HG03354 (cell line): ENCODE measurements at regions not wholly inside any gene's neighbourhood (a gene's known extent, or its start where the extent isn't known, plus 50 kb on each side); places are given as distances from the start of the nearest gene placed in this dataset.

Source experiments
- ATAC-seq: cut with Tn5 transposase; IDR thresholded peaks from one replicate; pipeline ENCODE4 v1.9.1; 2021; ENCODE audit warnings: mild to moderate bottlenecking; ENCODE audit not compliant: unreplicated experiment, poor library complexity, severe bottlenecking

GRCh38 chr12:92272061-92272964, 126.7 kb upstream of the BTG1 start:
- ATAC-seq = no peak

GRCh38 chr12:92271341-92271740, 125.7 kb upstream of the BTG1 start:
- ATAC-seq = no peak

GRCh38 chr12:92270521-92270920, 124.9 kb upstream of the BTG1 start:
- no peak for ATAC-seq

- ATAC-seq = no peak
Observed at GRCh38 chr12:92268946-92269345, 123.3 kb upstream of the BTG1 start.

GRCh38 chr12:92261692-92262091, 116.0 kb upstream of the BTG1 start:
- no peak for ATAC-seq

- no peak for ATAC-seq
Observed at GRCh38 chr12:92261071-92261470, 115.4 kb upstream of the BTG1 start.

- ATAC-seq = no peak
Observed at GRCh38 chr12:92259696-92260251, 114.1 kb upstream of the BTG1 start.

- no peak for ATAC-seq
Observed at GRCh38 chr12:92259291-92259690, 113.6 kb upstream of the BTG1 start.

- no peak for ATAC-seq
Observed at GRCh38 chr12:92257261-92257660, 111.6 kb upstream of the BTG1 start.

GRCh38 chr12:92255741-92256140, 110.1 kb upstream of the BTG1 start:
- ATAC-seq = no peak

GRCh38 chr12:92253301-92253700, 107.7 kb upstream of the BTG1 start:
- no peak for ATAC-seq

- ATAC-seq = no peak
Observed at GRCh38 chr12:92248977-92249376, 103.3 kb upstream of the BTG1 start.

- no peak for ATAC-seq
Observed at GRCh38 chr12:92244036-92244435, 98.4 kb upstream of the BTG1 start.

- no peak for ATAC-seq
Observed at GRCh38 chr12:92242907-92243306, 97.3 kb upstream of the BTG1 start.

- ATAC-seq = no peak
Observed at GRCh38 chr12:92237762-92238523, 92.3 kb upstream of the BTG1 start.

GRCh38 chr12:92237262-92237661, 91.6 kb upstream of the BTG1 start:
- no peak for ATAC-seq

GRCh38 chr12:92235703-92236472, 90.2 kb upstream of the BTG1 start:
- ATAC-seq = no peak

- ATAC-seq = no peak
Observed at GRCh38 chr12:92234533-92234932, 88.9 kb upstream of the BTG1 start.

- no peak for ATAC-seq
Observed at GRCh38 chr12:92233346-92234015, 87.8 kb upstream of the BTG1 start.
